K562 (cell line): ENCODE measurements at regions not wholly inside any gene's neighbourhood (a gene's known extent, or its start where the extent isn't known, plus 50 kb on each side); places are given as distances from the start of the nearest gene placed in this dataset.

Experiments used
- ATAC-seq: fragments of 200-7000 bp; cut with Tn5 transposase; 3 replicates; pipeline ENCODE4 v1.9.1; 2020; ENCODE audit warnings: moderate library complexity
- BruUV-seq: library from RNA; stranded (reverse); fragments of 400-500 nt; replicated peaks from 2 replicates; lab custom pipeline; 2021; lab: Mats Ljungman, UMichigan
- CTCF ChIA-PET: fragments of 300-600 bp; formaldehyde crosslinking; extraction: SDS; loops from one replicate; lab custom pipeline; 2021; ENCODE audit warnings: low intra/inter-chr PET ratio; lab: Yijun Ruan, JAX
- POLR2A ChIA-PET: fragments of 300-600, 350-650 bp; sonication (Branson Sonifier 250); formaldehyde crosslinking; extraction: SDS; loops from one replicate; lab custom pipeline; 2021; ENCODE audit warnings: antibody characterized with exemption, inconsistent platforms; lab: Yijun Ruan, JAX
- DNase-seq, 4 experiments: peaks; one replicate each; pipeline versions ENCODE4 v3.0.0 to v3.0.0-alpha.2; 2011 to 2018; ENCODE audit warnings: low spot score in 3 of 4, mixed read lengths in 3 of 4; ENCODE audit errors: extremely low read depth in 1 of 4
- FAIRE-seq: peaks from 2 replicates; lab custom pipeline; 2011; peaks lifted over from hg19 to GRCh38; lab: Jason Lieb, UNC
- H2AFZ ChIP-seq: 2 replicates; pipeline ENCODE4 v1.6.0; 2011; ENCODE audit warnings: low read depth, low read length, control low read depth, inconsistent platforms
- H3K27ac ChIP-seq: fragments of 200-600 bp; 3 replicates; pipeline ENCODE4 v1.8.0; 2011; ENCODE audit warnings: low read depth, mild to moderate bottlenecking, control low read depth, inconsistent platforms, low read length, moderate library complexity, mixed read lengths; ENCODE audit errors: extremely low read depth
- H3K27me3 ChIP-seq, 2 experiments: fragments of 300-600 bp in 1 of 2; 2 replicates in 1 of 2; 3 replicates in 1 of 2; pipeline versions ENCODE4 v1.6.0 to v1.8.0; 2011; ENCODE audit warnings: inconsistent platforms in 2 of 2, low read length in 2 of 2, mild to moderate bottlenecking in 1 of 2, mixed read lengths in 1 of 2, moderate library complexity in 1 of 2; ENCODE audit not compliant: control insufficient read depth in 2 of 2, insufficient read depth in 2 of 2
- H3K36me3 ChIP-seq: fragments of 300-600 bp; 3 replicates; pipeline ENCODE4 v1.8.0; 2011; ENCODE audit warnings: mild to moderate bottlenecking, low read length, inconsistent platforms; ENCODE audit not compliant: control insufficient read depth, insufficient read depth
- H3K4me1 ChIP-seq, 2 experiments: fragments of 200-600 bp in 1 of 2; replicated peaks in 1 of 2; 2 replicates in 1 of 2; 3 replicates in 1 of 2; pipeline versions ENCODE4 v1.5.1 to v1.8.0; 2011; ENCODE audit warnings: inconsistent platforms in 2 of 2, low read length in 2 of 2, mild to moderate bottlenecking in 1 of 2, mixed read lengths in 1 of 2, moderate library complexity in 1 of 2; ENCODE audit not compliant: control insufficient read depth in 2 of 2, insufficient read depth in 2 of 2
- H3K4me2 ChIP-seq: 2 replicates; pipeline ENCODE4 v1.6.1; 2011; ENCODE audit warnings: low read length, control low read depth, inconsistent platforms, mixed read lengths; ENCODE audit not compliant: insufficient read depth
- H3K4me3 ChIP-seq: fragments of 200-600 bp; sonication (generic), shearing (Covaris generic); 2 replicates; pipeline ENCODE4 v1.5.1; 2016; ENCODE audit warnings: control low read depth, inconsistent platforms
- H3K79me2 ChIP-seq: fragments of 200-600 bp; 3 replicates; pipeline ENCODE4 v1.8.0; 2011; ENCODE audit warnings: low read length, inconsistent platforms; ENCODE audit not compliant: control insufficient read depth, insufficient read depth
- H3K9ac ChIP-seq, 2 experiments: 2 replicates each; pipeline versions ENCODE4 v1.6.0 to v1.6.1; 2011; ENCODE audit warnings: low read depth in 2 of 2, low read length in 2 of 2, control low read depth in 1 of 2, inconsistent platforms in 1 of 2, mild to moderate bottlenecking in 1 of 2, mixed read lengths in 1 of 2; ENCODE audit not compliant: insufficient read depth in 1 of 2
- H3K9me1 ChIP-seq: one replicate; pipeline ENCODE4 v1.6.0; 2011; ENCODE audit warnings: inconsistent platforms, mild to moderate bottlenecking, low read length, moderate library complexity; ENCODE audit not compliant: control insufficient read depth, insufficient read depth
- H3K9me3 ChIP-seq: replicated peaks from 2 replicates; pipeline ENCODE4 v1.5.1; 2011; ENCODE audit warnings: low read depth, low read length, inconsistent platforms; ENCODE audit not compliant: control insufficient read depth, insufficient read depth
- H4K20me1 ChIP-seq: replicated peaks from 2 replicates; pipeline ENCODE4 v1.6.1; 2011; ENCODE audit warnings: low read length, inconsistent platforms, mixed read lengths; ENCODE audit not compliant: control insufficient read depth, insufficient read depth
- HDAC3 ChIP-seq: fragments of 450-650 bp; IDR thresholded peaks from 2 replicates; pipeline ENCODE4 v1.6.1; 2018; ENCODE audit warnings: borderline replicate concordance, mild to moderate bottlenecking, moderate library complexity; ENCODE audit not compliant: partially characterized antibody
- HDAC6 ChIP-seq: IDR thresholded peaks from 2 replicates; pipeline ENCODE4 v1.6.1; 2012; ENCODE audit warnings: low read depth, mild to moderate bottlenecking, control low read depth, inconsistent platforms, low read length, moderate library complexity
- KDM4B ChIP-seq, 2 experiments: fragments of 450-650 bp in 1 of 2; sonication (generic) in 1 of 2; IDR thresholded peaks; 2 replicates each; pipeline ENCODE4 v1.6.1; 2016 to 2017; ENCODE audit warnings: borderline replicate concordance in 2 of 2, antibody characterized with exemption in 1 of 2, low read depth in 1 of 2, mild to moderate bottlenecking in 1 of 2
- MECOM ChIP-seq: fragments of 250-450 bp; sonication (Bioruptor Pico); IDR thresholded peaks from 2 replicates; pipeline ENCODE4 v1.8.0; 2022; ENCODE audit warnings: inconsistent platforms
- RAD21 ChIP-seq, 2 experiments: fragments of 250-450 bp in 1 of 2; fragments of 450-650 bp in 1 of 2; sonication (Bioruptor Pico) in 1 of 2; formaldehyde crosslinking in 1 of 2; IDR thresholded peaks in 1 of 2; conservative IDR thresholded peaks in 1 of 2; 2 replicates each; pipeline versions ENCODE4 v1.4.0 to v1.8.0; 2020 to 2022; ENCODE audit warnings: mild to moderate bottlenecking in 2 of 2, moderate library complexity in 1 of 2
- TCFL5 ChIP-seq: fragments of 250-450 bp; sonication (Bioruptor Pico); conservative IDR thresholded peaks from 2 replicates; pipeline ENCODE4 v1.6.1; 2021; ENCODE audit warnings: mild to moderate bottlenecking, moderate library complexity, matching md5 sums
- ZFPM2 ChIP-seq: fragments of 250-450 bp; sonication (Bioruptor Pico); IDR thresholded peaks from 2 replicates; pipeline ENCODE4 v1.5.1; 2022; ENCODE audit warnings: mild to moderate bottlenecking
- ZNF212 ChIP-seq: fragments of 450-650 bp; formaldehyde crosslinking; IDR thresholded peaks from 2 replicates; pipeline ENCODE4 v1.4.0; 2020; ENCODE audit warnings: mild to moderate bottlenecking
- WGBS: fragments of 100-300 bp; shearing (Covaris generic); methylation state at CpG from one replicate; pipeline ENCODE4 v1.1.6; 2016; ENCODE audit warnings: low coverage, mixed read lengths; ENCODE audit not compliant: insufficient coverage; ENCODE audit errors: missing lambda C conversion rate; 5-methylcytosine and 5-hydroxymethylcytosine counted together
- in situ Hi-C: fragments of 300-500 bp; cut with MboI; formaldehyde crosslinking; loops from 4 replicates; pipeline ENCODE4 v1.15.0; 2018; ENCODE audit warnings: inconsistent platforms, mixed read lengths
- intact Hi-C: fragments of 100-400 bp; cut with micrococcal nuclease; formaldehyde crosslinking; loops from 2 replicates; pipeline ENCODE4 v1.14.2; 2022
- TF ChIP-seq, protein P1 (sequence below): fragments of 450-650 bp; formaldehyde crosslinking; IDR thresholded peaks from 2 replicates; pipeline ENCODE4 v1.4.0; 2020; ENCODE audit warnings: mild to moderate bottlenecking, moderate library complexity
- TF ChIP-seq, protein P2 (sequence below): sonication (generic); formaldehyde crosslinking; IDR thresholded peaks from 2 replicates; pipeline ENCODE4 v1.8.1; 2023; ENCODE audit warnings: mild to moderate bottlenecking, missing genetic modification reagents, moderate library complexity

DNA sequence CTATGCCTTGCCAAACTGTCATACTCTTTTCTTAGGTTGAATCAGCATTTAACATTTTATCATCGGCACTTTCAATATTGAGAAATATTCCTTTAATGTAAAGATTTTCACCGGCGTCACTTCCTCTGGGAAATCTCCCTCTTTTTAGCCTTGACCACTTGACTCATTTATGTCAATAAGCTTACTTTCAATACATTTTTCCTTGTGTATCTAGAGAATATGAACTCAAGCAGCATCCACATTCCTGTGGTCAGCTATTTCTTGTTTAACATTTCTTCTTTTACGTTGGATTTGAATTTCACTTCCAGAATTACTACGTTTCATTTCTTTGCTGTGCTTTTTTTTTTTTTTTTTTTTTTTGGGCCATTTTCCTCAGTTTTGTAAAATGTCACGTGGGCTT lies 271.2 kb upstream of the HTR2A start (continued):
- TF ChIP-seq TCFL5 (CRISPR knock-in tag) (no peak), KDM4B (IDR thresholded peaks at IDR 0.05; ENCODE audit: borderline replicate concordance in 2 of 2, low read depth in 1 of 2) (no peak)

DNA sequence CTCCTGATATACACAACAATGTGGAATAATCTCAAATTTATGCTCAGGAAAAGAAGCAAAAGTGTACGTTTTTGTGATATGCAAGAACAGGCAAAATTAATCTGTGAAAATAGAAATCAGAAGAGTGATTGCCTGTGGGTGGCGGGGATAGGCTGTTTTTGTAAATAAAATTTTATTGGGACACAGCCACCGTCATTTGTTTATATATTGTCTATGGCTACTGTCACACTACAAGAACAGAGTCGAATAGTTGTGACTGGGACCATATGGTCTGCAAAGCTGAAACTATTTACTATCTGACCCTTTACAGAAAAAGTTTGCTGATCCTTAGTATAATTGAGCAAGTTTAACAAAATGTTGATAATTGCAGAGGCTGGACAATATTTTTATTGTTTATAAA lies 269.5 kb upstream of the HTR2A start:
- no TSS peak for BruUV-seq
- ATAC-seq: no peak
- WGBS: 14% methylated on average over 3 of the region's 4 CpGs
- Histone ChIP-seq H3K9me1 (no peaks in the 10 kb centered on the region), H3K27ac (no peak overlapping the region), H3K4me2 (no peak overlapping the region), H3K36me3 (no peaks in the 10 kb centered on the region), H2AFZ (no peak overlapping the region), H3K27me3 (no peaks in the 10 kb centered on the region), H3K4me1 (no peaks in the 10 kb centered on the region), H4K20me1 (no peaks in the 10 kb centered on the region), H3K4me3 (no peak overlapping the region), H3K9ac (no peak overlapping the region), H3K79me2 (no peaks in the 10 kb centered on the region), H3K9me3 (no peaks in the 10 kb centered on the region)
- no peak for DNase-seq
- CTCF ChIA-PET: no interaction called here
- no peak for TF ChIP-seq ZFPM2 (CRISPR knock-in tag)
- TF ChIP-seq MECOM: no peak
- TF ChIP-seq, protein P1, sequence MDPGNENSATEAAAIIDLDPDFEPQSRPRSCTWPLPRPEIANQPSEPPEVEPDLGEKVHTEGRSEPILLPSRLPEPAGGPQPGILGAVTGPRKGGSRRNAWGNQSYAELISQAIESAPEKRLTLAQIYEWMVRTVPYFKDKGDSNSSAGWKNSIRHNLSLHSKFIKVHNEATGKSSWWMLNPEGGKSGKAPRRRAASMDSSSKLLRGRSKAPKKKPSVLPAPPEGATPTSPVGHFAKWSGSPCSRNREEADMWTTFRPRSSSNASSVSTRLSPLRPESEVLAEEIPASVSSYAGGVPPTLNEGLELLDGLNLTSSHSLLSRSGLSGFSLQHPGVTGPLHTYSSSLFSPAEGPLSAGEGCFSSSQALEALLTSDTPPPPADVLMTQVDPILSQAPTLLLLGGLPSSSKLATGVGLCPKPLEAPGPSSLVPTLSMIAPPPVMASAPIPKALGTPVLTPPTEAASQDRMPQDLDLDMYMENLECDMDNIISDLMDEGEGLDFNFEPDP: no peak
- TF ChIP-seq, protein P2, sequence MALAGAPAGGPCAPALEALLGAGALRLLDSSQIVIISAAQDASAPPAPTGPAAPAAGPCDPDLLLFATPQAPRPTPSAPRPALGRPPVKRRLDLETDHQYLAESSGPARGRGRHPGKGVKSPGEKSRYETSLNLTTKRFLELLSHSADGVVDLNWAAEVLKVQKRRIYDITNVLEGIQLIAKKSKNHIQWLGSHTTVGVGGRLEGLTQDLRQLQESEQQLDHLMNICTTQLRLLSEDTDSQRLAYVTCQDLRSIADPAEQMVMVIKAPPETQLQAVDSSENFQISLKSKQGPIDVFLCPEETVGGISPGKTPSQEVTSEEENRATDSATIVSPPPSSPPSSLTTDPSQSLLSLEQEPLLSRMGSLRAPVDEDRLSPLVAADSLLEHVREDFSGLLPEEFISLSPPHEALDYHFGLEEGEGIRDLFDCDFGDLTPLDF (CRISPR knock-in tag): no peak
- no peak for TF ChIP-seq ZNF212
- TF ChIP-seq HDAC3: no peak
- TF ChIP-seq HDAC6: no peak
- no peak for TF ChIP-seq RAD21 (CRISPR knock-in tag; conservative IDR thresholded peaks at IDR 0.05 in 1 of 2, IDR thresholded peaks at IDR 0.05 in 1 of 2)
- POLR2A ChIA-PET: no interaction called here
- in situ Hi-C loops (no loop called here), intact Hi-C loops (no loop called here)
- FAIRE-seq: no peak
